HAP-1 (cell line): ENCODE measurements at regions not wholly inside any gene's neighbourhood (a gene's known extent, or its start where the extent isn't known, plus 50 kb on each side); places are given as distances from the start of the nearest gene placed in this dataset.

ENCODE experiments used
- DNase-seq, 2 experiments: peaks; one replicate each; pipeline ENCODE4 v3.0.0-alpha.2; 2016 to 2020; ENCODE audit warnings: low spot score in 2 of 2
- H3K27me3 ChIP-seq: fragments of 250-450 bp; sonication (Bioruptor Pico); 2 replicates; pipeline ENCODE4 v1.5.1; 2020; ENCODE audit warnings: low read depth, mild to moderate bottlenecking, moderate library complexity
- H3K36me3 ChIP-seq: fragments of 250-450 bp; sonication (Bioruptor Pico); replicated peaks from 2 replicates; pipeline ENCODE4 v1.5.1; 2020; ENCODE audit warnings: mild to moderate bottlenecking
- H3K4me1 ChIP-seq: fragments of 250-450 bp; sonication (Bioruptor Pico); 2 replicates; pipeline ENCODE4 v1.5.1; 2020; ENCODE audit warnings: mild to moderate bottlenecking
- H3K4me3 ChIP-seq: fragments of 250-450 bp; sonication (Bioruptor Pico); 2 replicates; pipeline ENCODE4 v1.5.1; 2020; ENCODE audit warnings: mild to moderate bottlenecking, moderate library complexity
- H3K9me3 ChIP-seq: fragments of 250-450 bp; sonication (Bioruptor Pico); 2 replicates; pipeline ENCODE4 v1.5.1; 2020; ENCODE audit warnings: mild to moderate bottlenecking, moderate library complexity
- in situ Hi-C: fragments of 300-500 bp; cut with MboI; formaldehyde crosslinking; loops from 3 replicates; pipeline ENCODE4 v1.14.3; 2020; ENCODE audit warnings: low sequenced_read_pairs, inconsistent platforms, mixed read lengths

DNA sequence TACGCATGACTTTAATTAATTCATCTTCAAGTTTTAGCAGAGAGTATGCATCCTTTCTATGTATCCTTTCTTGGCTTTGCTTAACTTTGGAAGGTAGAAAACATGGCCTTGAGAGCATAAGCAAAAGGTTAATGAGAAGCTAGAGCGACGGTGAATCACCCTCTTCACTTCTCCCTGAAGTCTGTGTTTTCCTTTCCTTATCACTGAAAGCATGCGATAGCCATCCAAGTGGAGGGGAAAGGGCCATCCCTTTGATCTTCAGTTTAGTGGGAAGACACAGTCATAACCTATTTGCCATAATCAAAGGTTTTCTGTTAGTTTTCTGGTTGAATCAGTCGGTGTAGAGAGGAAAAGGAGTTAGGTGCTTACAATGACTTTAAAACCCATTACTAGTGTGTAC lies 354.0 kb upstream of the ROBO2 start:
- no peak for DNase-seq
- Histone ChIP-seq H3K27me3 (no peaks in the 10 kb centered on the region), H3K36me3 (no peaks in the 10 kb centered on the region), H3K4me1 (no peaks in the 10 kb centered on the region), H3K9me3 (no peaks in the 10 kb centered on the region), H3K4me3 (no peak overlapping the region)
- in situ Hi-C loops: no loop called here

DNA sequence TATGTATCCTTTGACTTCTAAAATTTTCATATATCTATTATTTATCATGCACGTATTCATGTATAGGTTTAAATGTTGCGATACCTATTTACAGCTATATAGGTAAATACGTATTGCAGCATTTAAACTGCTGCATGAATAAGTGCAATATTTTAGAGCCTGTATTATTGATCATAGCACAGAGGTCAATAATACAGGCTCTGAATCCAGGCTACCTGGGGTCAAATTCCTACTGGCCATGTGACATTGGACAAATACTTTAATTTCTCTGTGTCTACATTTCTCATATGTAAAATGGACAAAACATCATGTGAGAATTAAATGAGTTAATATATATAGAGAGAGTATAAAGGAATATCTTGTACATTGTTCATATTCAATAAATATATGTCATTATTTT lies 352.9 kb upstream of the ROBO2 start:
- H3K36me3 ChIP-seq: no peaks in the 10 kb centered on the region
- no peak for DNase-seq
- no peaks in the 10 kb centered on the region for H3K27me3 ChIP-seq
- H3K9me3 ChIP-seq: no peaks in the 10 kb centered on the region
- no peaks in the 10 kb centered on the region for H3K4me1 ChIP-seq
- in situ Hi-C loops: no loop called here
- no peak overlapping the region for H3K4me3 ChIP-seq

DNA sequence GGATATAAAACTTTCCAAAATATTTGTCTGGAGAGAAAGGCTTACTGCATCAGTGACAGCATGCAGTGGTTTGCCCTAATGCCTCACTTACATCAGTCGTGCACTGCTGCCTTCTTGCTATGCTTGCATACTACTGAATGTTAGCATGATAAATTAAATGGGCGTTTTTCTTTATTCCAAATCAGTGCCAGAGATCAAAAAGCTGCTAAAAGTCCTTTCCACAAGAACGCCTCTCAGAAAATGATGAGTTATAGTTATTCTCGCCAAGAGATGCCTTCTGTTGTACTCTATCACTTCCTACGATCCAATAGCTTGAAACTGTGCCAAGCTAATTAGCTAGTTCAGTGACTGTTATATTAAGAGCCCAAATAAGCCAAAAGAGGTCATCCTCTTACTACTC lies 345.8 kb upstream of the ROBO2 start:
- H3K4me3 ChIP-seq: no peak overlapping the region
- in situ Hi-C loops: no loop called here
- no peak for DNase-seq

DNA sequence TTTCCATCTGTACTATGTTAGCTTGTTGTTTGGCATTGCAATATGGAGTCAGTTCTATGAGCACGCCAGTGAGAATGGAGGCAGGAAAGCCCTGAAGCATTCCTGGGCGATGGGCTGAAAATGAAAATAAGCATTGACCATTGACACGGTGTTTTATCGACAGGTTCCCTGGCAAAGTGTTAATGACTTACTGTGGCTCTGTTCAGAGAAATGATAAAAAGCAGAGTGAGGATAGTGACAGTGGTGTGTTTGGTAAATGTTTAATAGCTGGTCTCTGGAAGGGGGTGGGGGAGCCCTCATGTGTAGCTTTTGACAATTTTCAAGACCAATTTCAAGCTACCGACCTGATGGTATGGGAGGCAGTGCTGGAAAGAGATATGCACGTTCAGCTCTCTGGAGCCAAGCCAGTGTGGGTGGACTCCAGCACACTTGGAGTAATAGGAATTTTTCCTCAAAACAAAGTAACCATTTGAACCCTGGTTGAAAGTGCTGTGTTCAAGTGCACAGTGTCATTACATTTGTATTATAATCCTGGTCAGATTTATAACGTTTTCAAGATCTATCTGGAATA lies 341.7 kb upstream of the ROBO2 start:
- no peaks in the 10 kb centered on the region for H3K9me3 ChIP-seq
- in situ Hi-C loops: no loop called here
- DNase-seq: no peak
- H3K4me3 ChIP-seq: no peak overlapping the region
- H3K36me3 ChIP-seq: no peaks in the 10 kb centered on the region
- no peaks in the 10 kb centered on the region for H3K27me3 ChIP-seq
- H3K4me1 ChIP-seq: peaks cover 11% of the 10 kb centered on the region

More for the DNA sequence above, 345.8 kb upstream of the ROBO2 start:
- no peaks in the 10 kb centered on the region for H3K27me3 ChIP-seq
- H3K36me3 ChIP-seq: no peaks in the 10 kb centered on the region
- no peaks in the 10 kb centered on the region for H3K9me3 ChIP-seq
- peaks cover 4% of the 10 kb centered on the region for H3K4me1 ChIP-seq

DNA sequence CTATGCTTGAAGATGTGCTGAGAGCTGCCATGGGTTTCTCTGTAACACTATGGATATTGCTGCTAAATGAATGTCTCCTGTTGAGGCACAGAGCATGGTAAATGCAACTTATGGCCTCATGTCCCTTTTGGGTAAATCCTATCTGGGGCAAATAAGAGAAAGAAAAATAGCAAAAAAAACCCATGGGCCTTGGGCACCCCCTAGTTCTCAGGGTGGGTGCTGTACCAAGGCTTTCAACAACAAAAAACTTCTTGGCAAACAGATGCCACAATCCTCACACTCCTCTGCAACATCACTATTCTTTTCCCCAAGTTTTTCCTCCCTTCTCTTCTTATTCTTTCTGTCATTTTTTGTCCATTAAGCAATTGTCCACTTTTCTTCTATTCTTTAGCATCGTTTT lies 340.1 kb upstream of the ROBO2 start:
- Histone ChIP-seq H3K4me3 (no peak overlapping the region), H3K36me3 (no peaks in the 10 kb centered on the region), H3K4me1 (peaks cover 11% of the 10 kb centered on the region), H3K9me3 (no peaks in the 10 kb centered on the region), H3K27me3 (no peaks in the 10 kb centered on the region)
- in situ Hi-C loops: no loop called here
- no peak for DNase-seq

DNA sequence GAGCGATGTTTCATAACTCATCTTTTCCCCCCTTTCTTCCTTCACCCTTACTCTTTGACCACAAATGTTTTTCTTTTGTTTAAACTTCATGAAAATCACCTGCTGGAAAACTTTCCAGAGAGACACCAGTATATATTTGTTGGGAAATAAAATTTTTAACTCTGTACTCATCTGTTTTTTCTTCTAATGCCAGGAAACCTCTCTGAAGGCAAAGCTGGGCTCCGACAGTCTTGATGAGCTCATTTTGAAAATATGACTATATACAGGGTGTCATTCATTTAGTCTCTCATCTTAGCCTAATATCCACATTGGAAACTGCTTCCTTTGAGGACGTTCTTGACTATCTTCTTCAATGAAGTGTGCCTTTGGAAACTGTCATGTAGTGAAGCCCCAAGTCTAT lies 339.6 kb upstream of the ROBO2 start:
- peaks cover 12% of the 10 kb centered on the region for H3K4me1 ChIP-seq
- H3K36me3 ChIP-seq: no peaks in the 10 kb centered on the region
- in situ Hi-C loops: no loop called here
- DNase-seq: no peak
- no peak overlapping the region for H3K4me3 ChIP-seq
- H3K27me3 ChIP-seq: no peaks in the 10 kb centered on the region
- H3K9me3 ChIP-seq: no peaks in the 10 kb centered on the region

DNA sequence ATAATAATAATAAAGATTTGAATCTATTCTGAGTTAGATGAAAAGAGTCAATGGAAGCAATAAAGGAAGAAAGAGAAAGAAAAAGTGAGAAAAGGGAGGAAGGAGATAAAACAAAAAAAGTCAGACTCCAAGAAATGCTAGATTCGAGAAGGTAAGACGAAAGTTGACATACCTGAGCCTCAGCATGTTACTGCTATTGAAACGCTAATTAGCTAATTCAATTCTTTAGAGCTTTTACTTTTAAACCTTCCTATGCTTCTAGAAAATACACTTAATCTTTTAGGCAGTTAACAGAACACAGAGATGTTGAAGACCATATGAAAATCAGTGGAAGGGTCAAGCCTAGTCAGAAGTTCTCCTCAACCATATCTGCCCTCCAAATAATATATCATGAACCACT lies 337.2 kb upstream of the ROBO2 start:
- Histone ChIP-seq H3K27me3 (no peaks in the 10 kb centered on the region), H3K4me3 (no peak overlapping the region), H3K4me1 (peaks cover 16% of the 10 kb centered on the region), H3K9me3 (no peaks in the 10 kb centered on the region), H3K36me3 (no peaks in the 10 kb centered on the region)
- in situ Hi-C loops: no loop called here
- DNase-seq: no peak

DNA sequence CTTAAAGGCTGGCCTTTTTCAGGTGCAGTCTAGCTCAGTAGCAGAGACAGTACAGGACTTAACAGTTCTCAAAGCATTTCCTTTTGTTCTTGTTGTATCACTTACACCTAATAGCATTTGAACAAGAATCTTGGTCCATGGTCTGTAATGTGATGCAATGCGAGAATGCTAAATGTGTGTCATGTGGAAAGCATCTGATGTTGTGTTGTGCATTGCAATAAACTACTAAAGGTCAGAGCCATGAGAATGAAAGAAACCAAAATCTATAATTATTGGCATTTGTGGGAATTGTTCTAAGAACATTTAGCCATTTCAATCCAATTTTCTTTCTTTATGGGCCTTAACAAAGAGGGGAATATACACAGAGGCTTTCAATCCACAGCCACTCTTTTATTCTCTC lies 324.5 kb upstream of the ROBO2 start:
- Histone ChIP-seq H3K27me3 (no peaks in the 10 kb centered on the region), H3K4me3 (no peak overlapping the region), H3K4me1 (peaks cover 33% of the 10 kb centered on the region), H3K36me3 (no peaks in the 10 kb centered on the region), H3K9me3 (no peaks in the 10 kb centered on the region)
- in situ Hi-C loops: no loop called here
- DNase-seq: peak; percentile 46 to 92

DNA sequence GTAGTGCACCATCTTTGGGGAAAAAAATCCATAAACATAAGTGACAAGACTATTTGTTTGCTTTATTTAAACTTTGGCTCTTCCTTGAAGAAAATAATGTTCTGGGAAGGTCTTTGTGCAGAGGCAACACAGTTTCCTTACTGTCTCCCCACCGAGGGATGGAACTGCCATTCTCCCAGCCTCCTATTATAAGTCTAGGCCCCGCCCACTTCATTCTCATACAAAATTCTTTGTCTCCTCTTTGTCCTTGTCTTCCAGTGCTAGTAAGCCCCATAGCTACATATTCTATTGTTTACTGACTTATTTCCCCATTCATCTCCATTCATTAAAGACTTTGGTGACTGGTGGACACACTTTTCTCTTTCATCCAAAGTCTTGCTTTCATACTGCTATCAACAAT lies 316.5 kb upstream of the ROBO2 start:
- Histone ChIP-seq H3K36me3 (no peaks in the 10 kb centered on the region), H3K4me3 (no peak overlapping the region), H3K9me3 (no peaks in the 10 kb centered on the region), H3K4me1 (peaks cover 19% of the 10 kb centered on the region), H3K27me3 (no peaks in the 10 kb centered on the region)
- in situ Hi-C loops: no loop called here
- peak; percentile 64 to 78 for DNase-seq

DNA sequence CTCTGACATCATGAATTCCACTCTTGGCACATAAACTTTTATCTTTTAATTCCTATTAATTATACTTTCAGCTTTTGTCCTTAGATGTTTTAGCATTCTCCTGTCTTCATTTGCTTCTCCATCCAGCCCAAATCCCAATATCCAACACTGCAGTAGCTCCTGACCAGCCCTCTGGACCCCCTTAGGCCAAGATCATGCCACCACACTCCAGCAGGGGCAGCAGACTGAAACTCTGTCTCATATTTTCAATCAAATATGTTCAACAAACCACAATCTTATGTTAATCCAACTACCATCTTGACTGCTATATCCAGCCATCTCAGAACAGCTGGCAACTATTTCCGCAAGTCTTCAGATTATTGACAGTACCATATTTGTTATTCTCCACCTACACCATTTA lies 315.8 kb upstream of the ROBO2 start:
- DNase-seq: peak in 1 of 2 experiments; percentile 13
- in situ Hi-C loops: no loop called here
- H3K9me3 ChIP-seq: no peaks in the 10 kb centered on the region
- H3K4me1 ChIP-seq: peaks cover 17% of the 10 kb centered on the region
- no peaks in the 10 kb centered on the region for H3K27me3 ChIP-seq
- no peaks in the 10 kb centered on the region for H3K36me3 ChIP-seq
- H3K4me3 ChIP-seq: no peak overlapping the region

DNA sequence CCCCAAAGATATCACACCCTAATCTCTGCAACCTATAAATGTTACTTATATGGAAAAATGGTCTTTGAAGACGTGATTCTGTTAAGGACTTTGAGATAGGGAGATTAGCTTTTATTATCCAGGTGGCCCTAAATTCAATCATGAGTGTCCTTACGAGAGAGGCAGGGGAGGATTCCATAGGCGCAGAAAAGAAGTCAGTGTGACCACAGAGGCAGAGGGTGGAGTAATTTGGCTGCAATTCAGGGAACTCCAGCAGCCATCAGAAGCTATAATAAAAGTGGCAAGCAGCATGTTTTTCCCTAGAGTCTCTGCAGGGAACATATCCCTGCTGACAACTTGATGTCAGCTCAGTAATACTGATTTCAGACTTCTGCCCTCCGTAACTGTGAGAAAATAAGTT lies 315.2 kb upstream of the ROBO2 start:
- no peaks in the 10 kb centered on the region for H3K27me3 ChIP-seq
- in situ Hi-C loops: no loop called here
- H3K4me1 ChIP-seq: peaks cover 17% of the 10 kb centered on the region
- H3K9me3 ChIP-seq: no peaks in the 10 kb centered on the region
- no peak for DNase-seq
- no peak overlapping the region for H3K4me3 ChIP-seq
- no peaks in the 10 kb centered on the region for H3K36me3 ChIP-seq

DNA sequence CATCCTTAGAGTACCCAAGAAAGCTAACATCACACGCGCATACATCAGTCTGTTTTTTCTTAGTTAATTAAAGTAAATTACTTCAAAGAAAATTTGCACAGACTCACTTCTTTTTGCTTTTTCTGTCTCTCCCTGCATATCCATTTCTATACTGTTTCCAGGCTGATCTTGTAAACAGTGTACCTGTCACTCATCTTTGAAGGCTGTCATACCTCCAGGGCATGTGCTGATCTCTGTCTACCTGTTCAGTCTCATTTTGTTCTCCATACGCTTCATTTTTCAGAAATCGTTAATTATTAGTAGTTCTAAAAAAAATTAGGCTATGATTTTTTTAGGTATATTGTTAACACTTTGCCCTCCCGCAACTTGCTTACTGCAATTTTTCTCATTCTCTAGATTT lies 313.9 kb upstream of the ROBO2 start:
- in situ Hi-C loops: no loop called here
- Histone ChIP-seq H3K27me3 (no peaks in the 10 kb centered on the region), H3K36me3 (no peaks in the 10 kb centered on the region), H3K9me3 (no peaks in the 10 kb centered on the region), H3K4me1 (peaks cover 12% of the 10 kb centered on the region), H3K4me3 (no peak overlapping the region)
- DNase-seq: no peak

DNA sequence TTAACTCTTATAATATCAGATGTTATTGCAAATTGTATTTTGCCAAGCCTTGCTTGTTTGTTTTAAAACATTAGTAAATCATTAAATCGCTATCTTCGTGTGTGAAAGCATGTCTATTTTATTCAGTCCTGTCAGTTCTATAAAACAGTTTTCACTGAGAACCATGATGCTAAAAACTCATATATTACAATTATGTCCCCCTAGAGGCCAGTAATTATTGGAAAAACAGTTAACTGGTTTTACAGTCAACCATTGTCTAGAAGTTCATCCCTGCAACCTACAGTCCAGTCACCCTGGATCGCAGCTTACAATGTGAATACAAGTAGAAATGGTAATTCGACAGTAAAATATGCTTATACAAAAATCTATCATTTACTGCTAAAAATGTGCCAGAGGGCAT lies 311.5 kb upstream of the ROBO2 start:
- Histone ChIP-seq H3K9me3 (no peaks in the 10 kb centered on the region), H3K4me3 (no peak overlapping the region), H3K27me3 (no peaks in the 10 kb centered on the region), H3K36me3 (no peaks in the 10 kb centered on the region), H3K4me1 (peaks cover 19% of the 10 kb centered on the region)
- in situ Hi-C loops: no loop called here
- DNase-seq: peak in 1 of 2 experiments; percentile 32

DNA sequence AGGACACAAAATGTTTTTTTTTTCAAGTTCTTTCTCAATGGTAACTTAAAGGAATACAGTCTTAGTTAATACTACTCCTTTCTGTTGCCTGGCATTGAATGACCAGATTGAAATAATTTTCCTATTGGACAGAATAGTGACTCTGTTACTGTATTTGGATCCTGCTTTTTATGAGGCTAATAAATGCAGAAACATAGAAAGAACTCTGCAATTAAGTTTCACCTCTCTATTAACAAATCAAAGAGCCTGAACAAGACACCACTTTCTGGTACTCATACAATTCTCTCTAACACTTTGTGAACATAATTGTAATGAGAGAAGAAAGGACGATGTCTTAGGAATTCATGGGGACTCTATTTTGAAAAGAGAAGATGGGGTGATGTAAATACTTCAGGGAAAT lies 308.4 kb upstream of the ROBO2 start:
- Histone ChIP-seq H3K27me3 (no peaks in the 10 kb centered on the region), H3K4me3 (no peak overlapping the region), H3K9me3 (no peaks in the 10 kb centered on the region), H3K4me1 (peaks cover 24% of the 10 kb centered on the region), H3K36me3 (no peaks in the 10 kb centered on the region)
- in situ Hi-C loops: no loop called here
- peak in 1 of 2 experiments; percentile 93 for DNase-seq

DNA sequence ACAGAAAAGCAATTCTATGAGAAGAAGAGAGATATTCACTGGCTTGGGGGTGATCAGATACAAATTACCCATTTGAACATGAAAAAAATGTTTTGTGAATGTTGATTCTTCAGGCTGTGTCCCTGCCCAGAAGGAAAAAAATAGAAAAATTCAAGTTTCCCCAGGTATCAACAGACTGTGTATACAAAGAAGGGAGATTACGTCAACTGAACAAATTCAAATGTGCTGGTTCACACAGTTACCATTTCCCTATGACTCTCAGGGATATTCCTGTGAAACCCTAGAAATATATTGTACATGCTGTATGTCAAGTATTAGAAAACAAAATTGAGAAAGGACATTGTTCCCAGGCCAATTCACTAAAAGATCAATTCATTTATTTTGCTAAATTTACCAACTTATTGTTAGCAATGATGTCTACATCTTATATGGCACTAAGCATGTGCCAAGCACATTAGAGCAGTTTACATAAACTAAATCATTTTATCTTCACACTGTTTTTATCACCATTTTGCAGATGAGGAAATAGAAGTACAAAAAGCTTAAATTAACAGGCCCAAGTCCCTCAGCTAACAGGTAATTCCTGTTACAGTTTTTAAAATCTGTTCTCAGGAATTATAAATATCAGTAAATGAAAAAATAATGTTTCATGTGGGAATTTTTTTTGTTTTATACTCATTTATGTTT lies 306.7 kb upstream of the ROBO2 start:
- Histone ChIP-seq H3K4me3 (no peak overlapping the region), H3K36me3 (no peaks in the 10 kb centered on the region), H3K27me3 (no peaks in the 10 kb centered on the region), H3K4me1 (peaks cover 26% of the 10 kb centered on the region), H3K9me3 (no peaks in the 10 kb centered on the region)
- in situ Hi-C loops: no loop called here
- no peak for DNase-seq
